IPS-18a (cell line): ENCODE measurements at regions not wholly inside any gene's neighbourhood (a gene's known extent, or its start where the extent isn't known, plus 50 kb on each side); places are given as distances from the start of the nearest gene placed in this dataset.

ENCODE experiments used
- H3K27ac ChIP-seq: one replicate; pipeline ENCODE4 v1.5.1; 2013; ENCODE audit warnings: low read length
- H3K27me3 ChIP-seq: one replicate; pipeline ENCODE4 v1.6.1; 2013; ENCODE audit warnings: mild to moderate bottlenecking, low read length; ENCODE audit not compliant: control insufficient read depth, insufficient read depth
- H3K36me3 ChIP-seq: one replicate; pipeline ENCODE4 v1.6.1; 2013; ENCODE audit warnings: low read depth, low read length; ENCODE audit not compliant: control insufficient read depth
- H3K4me1 ChIP-seq: one replicate; pipeline ENCODE4 v1.6.1; 2013; ENCODE audit warnings: low read depth, low read length; ENCODE audit not compliant: control insufficient read depth
- H3K4me3 ChIP-seq: one replicate; pipeline ENCODE4 v1.5.1; 2013; ENCODE audit warnings: low read length
- H3K9ac ChIP-seq: one replicate; pipeline ENCODE4 v1.6.1; 2013; ENCODE audit warnings: mild to moderate bottlenecking, low read length, moderate library complexity
- H3K9me3 ChIP-seq: one replicate; pipeline ENCODE4 v1.6.1; 2013; ENCODE audit warnings: low read depth, low read length; ENCODE audit not compliant: control insufficient read depth

DNA sequence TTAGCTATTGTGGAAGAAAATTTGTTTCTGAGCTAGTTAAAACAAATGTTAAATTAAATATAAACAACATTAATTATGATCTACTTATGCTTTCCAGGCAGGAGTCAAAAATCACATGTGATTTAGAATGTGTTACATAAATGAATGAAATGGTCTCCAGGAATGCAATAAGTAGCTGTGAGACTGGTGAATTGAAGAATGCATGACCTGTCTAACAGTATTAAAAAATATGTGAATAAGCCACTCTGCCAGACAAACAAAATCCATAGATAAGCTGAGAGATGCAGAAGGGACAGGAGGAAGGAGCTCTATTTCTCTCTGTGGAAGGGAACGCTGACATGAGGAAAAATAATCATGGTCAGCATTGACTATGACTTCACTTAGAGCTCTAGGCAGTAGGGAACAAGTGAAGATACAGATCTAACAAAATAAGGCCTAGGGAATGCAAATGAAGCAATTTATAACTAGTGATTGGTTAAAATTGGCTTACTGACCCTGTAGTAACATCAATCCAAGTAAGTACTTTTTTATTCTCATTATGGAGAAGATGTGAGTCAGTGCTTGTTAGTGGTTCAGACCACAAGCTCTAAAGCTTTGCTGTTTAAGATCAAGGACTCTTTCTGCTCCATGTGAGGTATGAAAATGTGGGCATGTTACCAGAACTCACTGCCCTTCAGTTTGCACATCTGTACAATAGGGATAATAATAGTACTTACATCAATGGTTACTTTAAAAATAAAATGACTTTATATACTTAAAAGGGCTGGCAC is 432.6 kb downstream of the MMUT start:
- no peaks in the 10 kb centered on the region for H3K36me3 ChIP-seq
- no peaks in the 10 kb centered on the region for H3K9me3 ChIP-seq
- no peak overlapping the region for H3K27ac ChIP-seq
- H3K4me3 ChIP-seq: no peak overlapping the region
- no peaks in the 10 kb centered on the region for H3K27me3 ChIP-seq
- H3K9ac ChIP-seq: no peak overlapping the region
- H3K4me1 ChIP-seq: no peaks in the 10 kb centered on the region

DNA sequence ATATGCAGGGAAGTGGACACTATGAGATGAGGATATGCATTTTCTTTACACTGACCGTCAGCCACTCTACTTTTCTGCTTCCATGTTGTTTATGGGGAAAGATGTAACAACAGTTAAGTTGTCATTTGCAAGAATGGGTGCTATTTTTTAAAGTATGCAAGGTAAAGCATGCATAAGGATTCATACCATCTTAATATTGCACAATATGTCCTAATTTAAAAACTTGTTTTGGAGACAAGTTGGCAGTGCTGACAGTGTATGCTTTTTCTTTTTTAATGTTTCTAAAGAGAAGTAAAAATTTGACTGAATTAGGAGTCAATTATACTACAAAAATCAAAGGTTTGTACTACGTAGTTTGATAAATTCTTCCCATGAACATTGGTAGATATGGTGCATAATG is 435.4 kb downstream of the MMUT start:
- no peaks in the 10 kb centered on the region for H3K4me1 ChIP-seq
- H3K4me3 ChIP-seq: no peak overlapping the region
- H3K36me3 ChIP-seq: no peaks in the 10 kb centered on the region
- H3K9ac ChIP-seq: no peak overlapping the region
- no peaks in the 10 kb centered on the region for H3K27me3 ChIP-seq
- H3K27ac ChIP-seq: no peak overlapping the region
- H3K9me3 ChIP-seq: no peaks in the 10 kb centered on the region

DNA sequence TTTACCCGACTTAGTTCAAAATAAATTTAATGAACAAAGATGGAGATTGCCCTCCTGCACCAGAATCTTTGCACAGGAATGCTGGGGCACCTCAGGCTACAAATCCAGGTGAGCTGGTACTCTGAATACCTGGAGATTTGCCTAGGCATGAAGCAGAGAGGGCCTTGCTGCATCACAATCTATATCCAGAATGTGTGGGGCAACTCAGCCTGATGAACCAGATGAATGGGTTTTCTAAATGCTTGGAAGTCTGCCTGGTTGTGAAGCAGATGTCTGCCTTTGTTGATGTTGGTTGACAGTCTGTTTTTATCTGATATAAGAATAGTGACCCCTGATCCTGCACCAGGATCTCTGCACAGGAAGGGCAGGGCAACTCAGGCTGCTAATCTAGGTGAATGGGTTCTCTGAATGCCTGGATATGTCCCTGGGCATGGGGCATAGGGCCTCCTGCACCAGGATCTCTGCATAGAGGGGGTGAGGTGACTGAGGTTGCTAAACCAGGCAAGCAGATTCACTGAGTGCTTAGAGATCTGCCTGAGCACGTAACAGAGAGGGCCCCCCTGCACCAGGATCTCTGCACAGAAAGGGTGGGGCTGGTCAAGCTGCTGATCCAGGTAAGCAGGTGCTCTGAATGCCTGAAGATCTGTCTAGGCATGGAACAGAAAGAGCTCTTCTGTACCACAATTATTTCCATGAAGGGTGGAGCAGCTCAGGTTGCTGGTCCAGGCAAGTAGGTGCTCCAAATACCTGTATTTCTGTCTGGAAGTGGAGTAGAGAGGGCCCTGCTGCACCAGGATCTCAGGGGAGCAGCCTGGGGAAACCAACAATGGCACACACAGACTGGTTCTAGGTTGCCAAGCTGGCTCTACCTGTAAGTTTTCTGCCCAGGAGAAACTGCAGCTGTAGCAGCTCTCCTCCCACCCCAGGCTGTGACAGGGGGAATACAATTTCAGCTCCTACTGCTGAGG is 437.5 kb downstream of the MMUT start:
- no peak overlapping the region for H3K4me3 ChIP-seq
- H3K9me3 ChIP-seq: no peaks in the 10 kb centered on the region
- H3K36me3 ChIP-seq: no peaks in the 10 kb centered on the region
- H3K27me3 ChIP-seq: no peaks in the 10 kb centered on the region
- no peaks in the 10 kb centered on the region for H3K4me1 ChIP-seq
- H3K9ac ChIP-seq: no peak overlapping the region
- no peak overlapping the region for H3K27ac ChIP-seq

DNA sequence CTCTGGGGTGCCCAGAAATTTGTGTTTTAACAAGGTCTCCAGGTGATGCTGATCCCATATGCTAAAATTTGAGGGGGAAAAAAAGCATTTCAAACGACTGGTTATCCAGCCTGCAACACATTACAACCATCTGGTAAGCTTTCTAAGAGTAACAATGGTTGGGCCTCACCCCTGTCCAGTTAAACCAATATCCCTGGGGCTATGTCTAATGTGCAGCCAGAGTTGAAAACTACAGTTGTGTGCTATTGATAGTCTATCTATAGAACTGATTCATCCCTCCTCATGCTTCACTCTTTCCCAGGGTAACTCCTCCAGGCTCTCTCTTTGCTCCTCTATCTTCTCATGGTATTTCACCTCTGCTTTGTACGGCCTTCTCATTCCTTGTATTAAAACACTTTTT is 458.3 kb downstream of the MMUT start:
- no peak overlapping the region for H3K4me3 ChIP-seq
- no peaks in the 10 kb centered on the region for H3K9me3 ChIP-seq
- H3K27me3 ChIP-seq: no peaks in the 10 kb centered on the region
- no peaks in the 10 kb centered on the region for H3K36me3 ChIP-seq
- no peak overlapping the region for H3K9ac ChIP-seq
- H3K4me1 ChIP-seq: peaks cover 4% of the 10 kb centered on the region
- H3K27ac ChIP-seq: no peak overlapping the region

DNA sequence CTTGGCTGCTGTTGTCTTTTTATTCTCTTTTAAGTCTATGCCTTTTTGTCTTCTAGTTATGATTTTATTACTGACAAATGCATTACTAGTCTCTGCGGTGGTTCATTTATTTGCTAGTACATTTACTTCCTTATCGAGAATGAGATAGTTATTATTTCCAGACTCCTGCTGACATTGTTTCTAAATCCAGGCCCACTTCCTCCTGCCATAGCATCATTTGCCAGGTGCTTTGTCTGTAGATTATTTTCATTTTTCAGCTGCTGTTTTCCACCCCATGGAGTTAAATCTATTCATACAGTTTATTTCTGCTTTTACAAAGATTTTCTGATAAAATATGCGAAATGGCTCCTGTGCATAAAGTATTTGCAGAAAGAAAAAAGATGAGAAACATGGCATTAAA is 459.7 kb downstream of the MMUT start:
- Histone ChIP-seq H3K27me3 (no peaks in the 10 kb centered on the region), H3K9me3 (no peaks in the 10 kb centered on the region), H3K27ac (no peak overlapping the region), H3K4me1 (peaks cover 4% of the 10 kb centered on the region), H3K36me3 (no peaks in the 10 kb centered on the region), H3K4me3 (no peak overlapping the region), H3K9ac (no peak overlapping the region)

DNA sequence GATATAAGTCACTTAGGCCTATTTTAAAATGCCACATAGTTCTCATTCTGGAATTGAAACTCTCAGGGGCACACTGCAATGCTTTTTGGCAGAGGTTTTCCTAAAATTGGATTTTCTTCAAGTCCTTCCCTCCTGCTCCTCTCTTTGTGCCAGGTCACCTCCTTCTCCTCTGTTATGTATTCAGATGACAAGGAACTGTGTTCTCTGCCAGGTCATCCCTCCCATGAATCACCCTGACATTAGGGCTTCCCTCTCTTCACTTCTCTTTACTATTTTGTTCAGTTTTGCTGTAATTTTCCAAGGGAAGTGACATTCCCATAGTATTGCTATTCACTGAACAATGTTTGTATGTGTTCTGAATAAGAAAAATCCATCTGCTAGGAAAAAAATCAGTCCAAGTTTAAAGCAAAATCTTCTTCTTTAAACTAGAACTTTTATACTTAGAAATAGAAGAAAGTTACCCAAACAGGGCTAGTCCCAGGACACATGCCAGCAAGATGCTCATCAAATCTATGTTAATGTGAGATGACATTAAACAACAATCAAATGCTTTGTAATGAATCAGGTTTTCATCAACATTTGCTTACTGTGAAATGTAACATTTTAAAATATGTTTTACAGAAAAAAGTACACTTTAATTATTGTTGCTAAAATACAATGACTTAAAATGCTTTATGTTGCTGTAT is 461.1 kb downstream of the MMUT start:
- H3K9ac ChIP-seq: no peak overlapping the region
- H3K27me3 ChIP-seq: no peaks in the 10 kb centered on the region
- H3K4me3 ChIP-seq: no peak overlapping the region
- no peaks in the 10 kb centered on the region for H3K36me3 ChIP-seq
- peaks cover 4% of the 10 kb centered on the region for H3K4me1 ChIP-seq
- H3K27ac ChIP-seq: no peak overlapping the region
- H3K9me3 ChIP-seq: no peaks in the 10 kb centered on the region

GRCh38 chr6:48998574-48998973 is 464.5 kb downstream of the MMUT start:
- Histone ChIP-seq H3K9ac (no peak overlapping the region), H3K27me3 (no peaks in the 10 kb centered on the region), H3K9me3 (no peaks in the 10 kb centered on the region), H3K4me3 (no peak overlapping the region), H3K27ac (no peak overlapping the region), H3K4me1 (peaks cover 4% of the 10 kb centered on the region), H3K36me3 (no peaks in the 10 kb centered on the region)

- H3K27me3 ChIP-seq: no peaks in the 10 kb centered on the region
- H3K9ac ChIP-seq: no peak overlapping the region
- H3K4me1 ChIP-seq: peaks cover 4% of the 10 kb centered on the region
- H3K36me3 ChIP-seq: no peaks in the 10 kb centered on the region
- H3K4me3 ChIP-seq: no peak overlapping the region
- H3K27ac ChIP-seq: no peak overlapping the region
- no peaks in the 10 kb centered on the region for H3K9me3 ChIP-seq
Observed at GRCh38 chr6:48996461-48997119, 466.5 kb downstream of the MMUT start.

GRCh38 chr6:48994811-48995210 is 468.2 kb downstream of the MMUT start:
- no peaks in the 10 kb centered on the region for H3K4me1 ChIP-seq
- no peaks in the 10 kb centered on the region for H3K36me3 ChIP-seq
- no peak overlapping the region for H3K4me3 ChIP-seq
- no peak overlapping the region for H3K27ac ChIP-seq
- no peak overlapping the region for H3K9ac ChIP-seq
- H3K9me3 ChIP-seq: no peaks in the 10 kb centered on the region
- H3K27me3 ChIP-seq: no peaks in the 10 kb centered on the region

DNA sequence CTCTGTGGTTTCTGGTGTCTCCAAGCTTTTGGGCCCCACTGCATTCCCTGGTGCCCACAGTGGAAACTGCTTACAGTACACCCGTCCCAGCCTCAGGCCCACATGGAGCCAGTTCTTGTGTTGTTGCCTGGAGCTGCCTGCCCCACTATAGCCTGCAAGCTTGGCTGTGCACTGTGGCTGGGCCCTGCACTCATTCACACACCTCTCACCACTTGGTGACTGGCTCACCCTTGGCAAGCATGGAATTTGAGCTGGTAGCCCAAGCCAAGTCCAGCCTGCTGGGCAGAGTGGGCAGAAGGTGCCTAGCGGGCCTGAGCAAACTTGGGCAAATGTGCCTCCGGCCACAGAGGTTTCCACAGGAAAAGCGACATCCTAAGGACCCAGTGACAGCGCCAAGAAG is 472.3 kb downstream of the MMUT start:
- Histone ChIP-seq H3K27ac (no peak overlapping the region), H3K36me3 (no peaks in the 10 kb centered on the region), H3K27me3 (no peaks in the 10 kb centered on the region), H3K4me1 (no peaks in the 10 kb centered on the region), H3K9ac (no peak overlapping the region), H3K9me3 (no peaks in the 10 kb centered on the region), H3K4me3 (no peak overlapping the region)

- no peaks in the 10 kb centered on the region for H3K9me3 ChIP-seq
- no peak overlapping the region for H3K4me3 ChIP-seq
- H3K27ac ChIP-seq: no peak overlapping the region
- H3K36me3 ChIP-seq: no peaks in the 10 kb centered on the region
- no peaks in the 10 kb centered on the region for H3K4me1 ChIP-seq
- no peak overlapping the region for H3K9ac ChIP-seq
- no peaks in the 10 kb centered on the region for H3K27me3 ChIP-seq
Observed at GRCh38 chr6:48986845-48987244, 476.2 kb downstream of the MMUT start.
